Naive thymus-derived CD8-positive, alpha-beta T cell (primary cell): ENCODE measurements at regions not wholly inside any gene's neighbourhood (a gene's known extent, or its start where the extent isn't known, plus 50 kb on each side); places are given as distances from the start of the nearest gene placed in this dataset.
A peak's percentile ranks its signal among the peaks of the same experiment; 100 is the strongest.

ENCODE experiments used
- ATAC-seq, 2 donors: fragments of 150-1000 bp; cut with Tn5 transposase in 1 of 2; sonication (Bioruptor Pico), chemical (Tn5 transposase) in 1 of 2; 1 replicate in 1 of 2; 2 replicates in 1 of 2; pipeline ENCODE4 v1.10.0; 2021; ENCODE audit warnings: mild to moderate bottlenecking in 2 of 2, moderate library complexity in 2 of 2
- POLR2A ChIA-PET: fragments of 350-600 bp; sonication (Branson Sonifier 250); formaldehyde crosslinking; loops from one replicate; lab custom pipeline; 2021; ENCODE audit warnings: antibody characterized with exemption; lab: Charles Lee
- DNase-seq, 10 donors: peaks; one replicate each; pipeline versions ENCODE4 v3.0.0 to v3.0.0-alpha.2; 2020 to 2022
- H3K27ac Mint-ChIP-seq, 10 donors: one replicate each; pipeline ENCODE4 v1.8.0; 2020 to 2022; ENCODE audit warnings: mild to moderate bottlenecking in 10 of 10, mixed read lengths in 10 of 10, moderate library complexity in 4 of 10, inconsistent platforms in 1 of 10
- H3K27me3 Mint-ChIP-seq, 5 donors: one replicate each; pipeline ENCODE4 v1.8.0; 2021 to 2022; ENCODE audit warnings: mixed read lengths in 5 of 5
- H3K36me3 Mint-ChIP-seq, 3 donors: one replicate each; pipeline ENCODE4 v1.8.0; 2020 to 2022; ENCODE audit warnings: mixed read lengths in 3 of 3, mild to moderate bottlenecking in 2 of 3, inconsistent platforms in 1 of 3
- H3K4me1 Mint-ChIP-seq, 4 donors: one replicate each; pipeline ENCODE4 v1.8.0; 2021 to 2022; ENCODE audit warnings: mixed read lengths in 4 of 4
- H3K4me3 Mint-ChIP-seq, 10 donors: one replicate each; pipeline ENCODE4 v1.8.0; 2020 to 2022; ENCODE audit warnings: mild to moderate bottlenecking in 10 of 10, mixed read lengths in 10 of 10, moderate library complexity in 6 of 10, inconsistent platforms in 1 of 10
- H3K9me3 Mint-ChIP-seq, 9 donors: one replicate each; pipeline ENCODE4 v1.8.0; 2020 to 2022; ENCODE audit warnings: mixed read lengths in 9 of 9, mild to moderate bottlenecking in 3 of 9, inconsistent platforms in 1 of 9, moderate library complexity in 1 of 9

DNA sequence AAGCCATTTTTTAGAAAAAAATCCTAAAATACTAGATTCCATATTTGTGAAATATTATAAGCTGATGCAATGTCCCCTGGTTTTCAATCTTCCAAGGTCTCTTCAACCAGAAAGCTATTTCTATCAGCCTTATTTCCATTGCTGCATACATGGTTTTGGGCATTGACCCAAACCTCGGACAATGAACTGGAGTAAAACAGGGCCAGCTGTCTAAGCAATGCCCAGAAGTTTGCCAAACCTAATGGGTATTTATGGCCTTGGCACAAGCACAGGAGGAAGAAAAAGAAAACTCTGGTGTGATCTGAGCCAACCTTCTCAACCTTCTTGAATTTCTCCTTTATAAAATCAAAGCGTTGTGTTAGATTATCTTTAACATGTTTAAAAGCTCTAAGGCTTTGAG lies 402.3 kb downstream of the DNAJB9 start:
- DNase-seq (no peak), ATAC-seq (no peak)
- POLR2A ChIA-PET = no interaction called here
- Mint-ChIP-seq H3K36me3 (no peaks in the 10 kb centered on the region), H3K9me3 (peaks cover 0 to 3% (median 0%) of the 10 kb centered on the region in 9 donors), H3K27ac (peak overlapping the region in 1 of 10 donors; percentile 45), H3K4me1 (no peaks in the 10 kb centered on the region), H3K27me3 (no peaks in the 10 kb centered on the region), H3K4me3 (no peak overlapping the region)

DNA sequence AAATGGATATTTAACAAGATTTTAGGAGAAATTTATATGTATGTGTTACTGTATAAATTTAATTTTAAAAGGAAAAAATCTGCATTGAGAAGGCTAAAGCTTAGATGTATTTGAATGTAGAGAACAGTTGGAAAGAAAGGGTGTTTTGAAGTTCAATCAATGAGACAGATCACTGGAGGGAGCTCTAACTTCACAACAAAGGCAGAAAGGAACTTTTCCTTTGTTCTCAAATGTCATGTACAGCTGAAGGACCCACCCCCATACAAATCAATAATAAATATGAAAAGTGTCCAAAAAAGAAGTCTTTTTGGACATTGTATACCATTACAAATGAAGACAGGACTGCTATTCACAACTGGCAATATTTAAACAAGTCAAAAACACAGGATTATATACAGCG lies 403.4 kb downstream of the DNAJB9 start:
- peaks cover 0 to 10% (median 2%) of the 10 kb centered on the region in 9 donors for H3K9me3 Mint-ChIP-seq
- no peaks in the 10 kb centered on the region for H3K36me3 Mint-ChIP-seq
- H3K4me1 Mint-ChIP-seq = no peaks in the 10 kb centered on the region
- H3K27ac Mint-ChIP-seq = no peak overlapping the region
- no peaks in the 10 kb centered on the region for H3K27me3 Mint-ChIP-seq
- POLR2A ChIA-PET = no interaction called here
- DNase-seq (no peak), ATAC-seq (no peak)
- no peak overlapping the region for H3K4me3 Mint-ChIP-seq

DNA sequence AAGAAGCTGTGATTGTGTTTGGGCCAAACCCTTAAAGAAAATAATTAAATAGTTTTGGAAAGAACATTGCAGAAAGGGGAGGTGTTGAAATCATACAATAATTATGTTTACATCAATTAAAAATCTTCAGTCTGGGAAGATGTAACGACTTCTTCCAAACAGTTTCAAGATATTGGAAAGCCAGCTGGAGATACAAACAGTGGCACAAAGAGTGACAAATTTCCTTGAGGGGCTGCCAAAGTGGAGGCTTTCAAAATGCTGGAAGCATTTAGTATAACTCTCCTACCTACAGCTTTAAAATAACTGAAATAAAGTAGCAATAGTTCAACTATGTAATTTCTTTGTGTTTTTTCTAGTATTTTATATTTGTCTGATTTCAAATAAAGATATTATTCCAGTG lies 405.0 kb downstream of the DNAJB9 start:
- POLR2A ChIA-PET = no interaction called here
- no peak for DNase-seq
- no peak for ATAC-seq
- peaks cover 0 to 5% (median 0%) of the 10 kb centered on the region in 3 donors for H3K36me3 Mint-ChIP-seq
- H3K27ac Mint-ChIP-seq = no peak overlapping the region
- no peaks in the 10 kb centered on the region for H3K27me3 Mint-ChIP-seq
- H3K4me1 Mint-ChIP-seq = no peaks in the 10 kb centered on the region
- H3K9me3 Mint-ChIP-seq = peaks cover 2 to 26% (median 6%) of the 10 kb centered on the region in 9 donors
- no peak overlapping the region for H3K4me3 Mint-ChIP-seq

DNA sequence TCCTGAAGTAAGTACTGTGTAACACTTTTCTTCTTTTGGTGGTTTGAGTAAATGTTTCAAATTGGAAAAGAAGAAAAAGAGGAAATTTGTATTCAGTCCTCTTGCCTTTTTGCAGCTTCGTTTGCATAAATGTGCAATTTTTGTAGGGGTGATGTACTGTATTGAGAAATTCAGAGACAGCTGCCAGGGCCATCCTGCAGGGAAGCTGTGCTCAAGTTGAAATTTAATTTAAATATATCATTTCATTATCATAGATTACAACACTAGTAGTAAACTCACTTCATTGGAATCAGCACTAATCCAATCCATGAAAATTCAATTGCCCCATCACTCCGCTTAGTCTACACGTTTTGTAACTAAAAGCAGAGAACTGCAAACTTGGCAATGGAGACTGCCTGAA lies 415.4 kb downstream of the DNAJB9 start:
- DNase-seq = no peak

DNA sequence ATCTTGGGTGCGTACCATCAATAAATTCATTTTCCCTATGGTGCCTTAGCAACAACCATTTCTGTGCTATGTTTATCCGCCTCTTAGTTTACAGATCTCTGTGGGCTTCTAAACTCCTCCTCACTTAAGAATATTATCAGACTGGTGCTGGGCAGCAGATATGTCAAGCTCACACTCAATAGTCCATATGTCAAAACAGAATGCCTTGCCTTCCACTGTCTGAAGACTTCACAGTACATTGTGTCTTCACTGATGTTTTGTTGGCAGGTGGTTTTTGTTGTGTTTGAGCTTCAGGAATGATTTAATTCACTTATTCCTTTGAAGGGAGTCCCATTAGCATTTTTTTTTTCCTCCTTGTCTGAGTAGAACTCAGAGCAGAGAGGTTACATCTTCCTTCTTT lies 419.6 kb downstream of the DNAJB9 start:
- DNase-seq = no peak
- no peak for ATAC-seq
- H3K9me3 Mint-ChIP-seq = peaks cover 0 to 10% (median 2%) of the 10 kb centered on the region in 9 donors
- H3K27me3 Mint-ChIP-seq = peaks cover 0 to 4% (median 0%) of the 10 kb centered on the region in 5 donors
- H3K36me3 Mint-ChIP-seq = no peaks in the 10 kb centered on the region
- H3K27ac Mint-ChIP-seq = no peak overlapping the region
- H3K4me1 Mint-ChIP-seq = no peaks in the 10 kb centered on the region
- POLR2A ChIA-PET = no interaction called here
- H3K4me3 Mint-ChIP-seq = no peak overlapping the region

More for the DNA sequence above, 415.4 kb downstream of the DNAJB9 start:
- H3K4me1 Mint-ChIP-seq = no peaks in the 10 kb centered on the region
- H3K9me3 Mint-ChIP-seq = peaks cover 0 to 25% (median 5%) of the 10 kb centered on the region in 9 donors
- no peak overlapping the region for H3K27ac Mint-ChIP-seq
- no peaks in the 10 kb centered on the region for H3K36me3 Mint-ChIP-seq
- no peak overlapping the region for H3K4me3 Mint-ChIP-seq
- POLR2A ChIA-PET = no interaction called here
- peaks cover 0 to 8% (median 0%) of the 10 kb centered on the region in 5 donors for H3K27me3 Mint-ChIP-seq
- no peak for ATAC-seq

DNA sequence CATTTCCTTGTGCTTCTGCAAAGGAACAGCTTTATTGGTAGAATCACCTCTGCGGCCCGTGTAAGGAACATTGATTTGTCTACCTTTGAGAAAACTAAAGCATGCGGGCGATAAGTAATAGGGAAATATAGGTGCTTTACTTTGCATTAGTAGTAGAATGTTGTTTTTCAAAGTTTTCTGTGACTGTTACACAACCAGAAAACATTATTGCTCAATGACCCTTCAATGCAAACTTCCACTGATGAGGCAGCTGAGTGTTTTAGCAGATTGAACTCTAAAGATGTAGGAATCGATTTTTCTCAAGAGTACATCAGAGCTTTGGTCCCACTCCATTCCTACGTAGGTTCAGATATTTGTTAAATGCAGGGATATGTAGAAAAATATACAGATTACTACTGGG lies 427.8 kb downstream of the DNAJB9 start:
- POLR2A ChIA-PET = no interaction called here
- Mint-ChIP-seq H3K36me3 (no peaks in the 10 kb centered on the region), H3K27me3 (no peaks in the 10 kb centered on the region), H3K9me3 (peaks cover 0 to 10% (median 3%) of the 10 kb centered on the region in 9 donors), H3K4me3 (no peak overlapping the region), H3K4me1 (no peaks in the 10 kb centered on the region), H3K27ac (no peak overlapping the region)
- DNase-seq = no peak
- no peak for ATAC-seq

DNA sequence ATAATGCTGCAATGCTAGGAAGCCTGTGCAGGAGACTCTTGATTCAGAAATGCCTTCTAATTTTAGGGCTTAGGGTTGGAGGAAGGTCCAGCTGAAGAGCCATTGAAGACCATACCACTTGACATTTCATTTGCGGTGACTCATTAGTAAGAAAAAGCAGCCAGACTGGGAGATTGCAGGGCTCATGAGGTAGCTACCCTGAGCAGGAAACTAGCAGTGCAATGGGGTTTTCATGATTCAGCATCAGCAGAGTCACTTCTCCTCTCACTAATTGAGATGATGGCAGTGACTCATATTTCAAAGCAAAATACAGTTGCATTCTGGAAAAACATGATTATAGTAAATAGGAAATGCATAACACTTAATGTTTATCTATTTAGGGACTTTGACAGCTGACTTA lies 434.1 kb downstream of the DNAJB9 start:
- Mint-ChIP-seq H3K36me3 (no peaks in the 10 kb centered on the region), H3K27ac (no peak overlapping the region), H3K4me1 (no peaks in the 10 kb centered on the region), H3K27me3 (no peaks in the 10 kb centered on the region), H3K9me3 (peaks cover 0 to 5% (median 0%) of the 10 kb centered on the region in 9 donors), H3K4me3 (no peak overlapping the region)
- POLR2A ChIA-PET = no interaction called here
- ATAC-seq (no peak), DNase-seq (no peak)

DNA sequence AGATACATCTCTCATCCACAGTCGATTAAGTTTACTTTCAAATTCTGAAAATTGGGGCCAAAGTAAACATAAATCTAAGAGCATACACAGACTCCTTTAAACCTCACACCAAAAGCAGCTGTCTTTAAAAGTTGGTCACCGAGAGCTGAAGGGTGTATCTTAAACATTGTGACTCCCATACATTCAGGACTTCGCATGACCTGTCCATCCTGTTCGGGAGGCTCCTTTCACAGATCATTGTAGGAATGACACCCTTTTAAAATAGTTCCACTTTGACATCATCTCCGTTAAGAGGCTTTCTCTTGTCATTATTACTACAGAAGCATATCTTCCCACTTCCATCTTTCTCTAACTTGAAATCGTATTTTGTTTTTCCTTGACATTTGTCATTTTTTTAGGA lies 440.0 kb downstream of the DNAJB9 start:
- DNase-seq (no peak), ATAC-seq (no peak)
- Mint-ChIP-seq H3K36me3 (no peaks in the 10 kb centered on the region), H3K4me3 (no peak overlapping the region), H3K27me3 (no peaks in the 10 kb centered on the region), H3K4me1 (no peaks in the 10 kb centered on the region), H3K27ac (no peak overlapping the region), H3K9me3 (peaks cover 0 to 10% (median 2%) of the 10 kb centered on the region in 9 donors)
- POLR2A ChIA-PET = no interaction called here

DNA sequence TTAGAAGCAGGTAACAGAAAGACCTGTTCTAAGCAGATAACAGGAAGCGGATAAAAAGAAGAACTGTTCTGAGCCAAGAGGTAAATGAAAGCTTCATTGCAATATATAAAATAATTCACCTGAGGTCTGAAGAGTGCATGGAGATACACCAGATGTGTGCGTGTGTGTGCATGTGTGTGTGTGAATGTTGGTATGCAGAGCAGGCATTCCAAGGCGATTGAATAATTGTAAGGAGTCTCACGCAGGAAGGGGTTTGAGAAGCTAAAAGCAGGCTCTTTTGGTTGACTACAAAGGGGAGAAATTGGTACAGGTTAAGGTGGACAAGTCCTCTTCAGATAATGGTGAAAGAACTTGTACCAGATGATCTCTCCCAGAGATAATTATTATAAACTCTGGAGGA lies 450.6 kb downstream of the DNAJB9 start:
- Mint-ChIP-seq H3K4me3 (no peak overlapping the region), H3K27me3 (no peaks in the 10 kb centered on the region), H3K4me1 (no peaks in the 10 kb centered on the region), H3K9me3 (peaks cover 2 to 32% (median 15%) of the 10 kb centered on the region in 9 donors), H3K27ac (no peak overlapping the region), H3K36me3 (no peaks in the 10 kb centered on the region)
- DNase-seq = no peak
- ATAC-seq = no peak
- POLR2A ChIA-PET = no interaction called here

DNA sequence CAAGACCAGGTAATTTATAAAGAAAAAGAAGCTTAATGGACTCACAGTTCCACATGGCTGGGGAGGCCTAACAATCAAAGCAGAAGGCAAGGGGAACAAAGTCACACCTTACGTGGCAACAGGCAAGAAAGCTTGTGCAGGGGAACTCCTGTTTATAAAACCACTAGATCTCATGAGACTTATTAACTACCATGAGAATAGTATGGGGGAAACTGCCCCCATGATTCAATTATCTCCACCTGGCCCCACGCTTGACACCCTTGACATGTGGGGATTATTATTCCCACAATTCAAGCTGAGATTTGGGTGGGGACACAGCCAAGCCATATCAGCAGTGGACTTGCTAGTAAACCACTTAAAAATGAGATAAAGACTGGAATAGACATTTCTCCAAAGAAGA lies 451.7 kb downstream of the DNAJB9 start:
- ATAC-seq = no peak
- POLR2A ChIA-PET = no interaction called here
- Mint-ChIP-seq H3K9me3 (peaks cover 0 to 26% (median 16%) of the 10 kb centered on the region in 9 donors), H3K27ac (no peak overlapping the region), H3K27me3 (no peaks in the 10 kb centered on the region), H3K4me1 (no peaks in the 10 kb centered on the region), H3K4me3 (no peak overlapping the region), H3K36me3 (no peaks in the 10 kb centered on the region)
- DNase-seq = no peak

DNA sequence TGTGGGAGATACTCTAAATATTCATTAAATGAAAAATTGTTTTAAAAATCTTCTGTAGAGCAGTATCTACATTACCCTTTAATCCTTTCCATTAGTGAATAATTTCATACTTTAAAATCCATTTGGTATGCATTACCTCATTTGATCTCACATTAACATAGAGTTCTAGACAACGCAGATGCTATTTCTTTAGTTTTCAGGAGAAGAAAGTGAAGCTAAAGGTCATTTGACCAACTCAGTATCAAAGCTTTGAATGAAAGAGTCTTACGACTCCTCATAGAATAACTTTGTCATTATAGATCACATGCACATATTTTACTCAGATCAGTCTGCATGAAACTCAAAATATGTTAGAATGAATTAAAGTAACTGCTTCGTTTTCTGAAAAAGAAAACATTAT lies 460.2 kb downstream of the DNAJB9 start:
- no peak for DNase-seq
- ATAC-seq = no peak
- Mint-ChIP-seq H3K27ac (no peak overlapping the region), H3K36me3 (no peaks in the 10 kb centered on the region), H3K4me1 (no peaks in the 10 kb centered on the region), H3K9me3 (peaks cover 0 to 24% (median 8%) of the 10 kb centered on the region in 9 donors), H3K4me3 (no peak overlapping the region), H3K27me3 (no peaks in the 10 kb centered on the region)
- POLR2A ChIA-PET = no interaction called here

DNA sequence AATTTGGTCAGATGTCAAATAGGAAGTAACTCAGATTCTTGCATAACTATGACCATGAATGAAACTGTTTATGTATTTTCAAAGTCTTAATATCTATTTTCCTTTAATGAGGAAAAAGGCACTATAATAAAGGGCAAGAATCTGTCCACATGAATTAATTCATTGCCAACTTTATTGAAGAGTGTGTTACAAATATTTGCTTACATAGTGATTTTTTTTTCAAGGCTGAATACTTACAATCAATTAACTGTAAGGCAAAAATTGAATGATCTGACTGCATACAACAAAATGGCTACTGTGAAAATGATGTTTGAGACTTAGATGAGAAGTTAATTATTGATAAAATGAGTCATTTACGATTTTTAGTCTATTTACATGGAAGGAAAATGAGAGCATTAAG lies 475.0 kb downstream of the DNAJB9 start:
- DNase-seq (no peak), ATAC-seq (no peak)
- no peaks in the 10 kb centered on the region for H3K36me3 Mint-ChIP-seq
- no peaks in the 10 kb centered on the region for H3K4me1 Mint-ChIP-seq
- POLR2A ChIA-PET = no interaction called here
- H3K27me3 Mint-ChIP-seq = peaks cover 0 to under 1% (median 0%) of the 10 kb centered on the region in 5 donors
- peaks cover 0 to 24% (median 8%) of the 10 kb centered on the region in 9 donors for H3K9me3 Mint-ChIP-seq
- no peak overlapping the region for H3K27ac Mint-ChIP-seq
- no peak overlapping the region for H3K4me3 Mint-ChIP-seq

DNA sequence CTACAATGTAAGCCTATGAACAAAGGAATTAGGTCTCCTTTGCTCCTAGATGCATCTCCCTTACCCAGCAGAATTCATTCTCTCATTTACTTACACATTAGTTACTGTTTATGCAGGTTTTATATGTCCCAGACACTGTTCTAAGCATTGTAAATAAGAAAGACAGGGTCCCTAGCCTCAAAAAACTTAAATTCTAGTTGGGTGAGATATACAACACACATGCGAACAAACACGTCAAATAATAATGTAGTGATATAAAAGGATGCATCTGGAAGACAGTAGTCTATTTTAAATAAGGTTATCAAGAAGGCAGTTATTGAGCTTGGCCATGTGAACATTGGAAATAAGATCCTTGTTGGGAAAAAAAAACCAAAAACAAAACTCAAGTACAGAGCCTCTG lies 479.7 kb downstream of the DNAJB9 start:
- DNase-seq (no peak), ATAC-seq (no peak)
- POLR2A ChIA-PET = no interaction called here
- H3K4me1 Mint-ChIP-seq = no peaks in the 10 kb centered on the region
- H3K4me3 Mint-ChIP-seq = no peak overlapping the region
- H3K9me3 Mint-ChIP-seq = peaks cover 0 to 13% (median 3%) of the 10 kb centered on the region in 9 donors
- no peaks in the 10 kb centered on the region for H3K27me3 Mint-ChIP-seq
- H3K27ac Mint-ChIP-seq = no peak overlapping the region
- no peaks in the 10 kb centered on the region for H3K36me3 Mint-ChIP-seq

DNA sequence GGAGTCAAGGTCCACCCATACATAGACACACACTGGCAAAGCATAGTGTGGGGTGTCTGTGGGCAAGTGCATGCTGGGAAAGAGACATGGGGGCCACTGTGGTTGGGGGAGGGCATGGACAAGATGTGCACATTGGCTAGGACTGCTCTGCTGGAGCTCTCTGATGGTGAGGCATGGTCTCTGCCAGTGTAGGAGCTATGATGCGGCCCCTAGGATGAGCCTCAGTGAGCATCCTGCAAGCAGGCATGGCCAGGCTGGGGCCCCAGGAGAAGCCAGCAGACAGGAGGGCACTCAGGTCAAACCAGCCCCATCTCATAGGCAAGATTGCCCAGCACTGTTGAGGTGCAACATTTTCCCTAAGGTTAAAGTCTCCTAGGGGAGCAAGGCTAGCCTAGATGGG lies 489.4 kb downstream of the DNAJB9 start:
- no peak overlapping the region for H3K27ac Mint-ChIP-seq
- no peaks in the 10 kb centered on the region for H3K36me3 Mint-ChIP-seq
- POLR2A ChIA-PET = no interaction called here
- no peak overlapping the region for H3K4me3 Mint-ChIP-seq
- no peak for DNase-seq
- H3K27me3 Mint-ChIP-seq = no peaks in the 10 kb centered on the region
- no peaks in the 10 kb centered on the region for H3K4me1 Mint-ChIP-seq
- H3K9me3 Mint-ChIP-seq = peaks cover 0 to 18% (median 0%) of the 10 kb centered on the region in 9 donors
- ATAC-seq = no peak
